Motor neuron (in vitro differentiated cells): ENCODE measurements at regions not wholly inside any gene's neighbourhood (a gene's known extent, or its start where the extent isn't known, plus 50 kb on each side); places are given as distances from the start of the nearest gene placed in this dataset.

ENCODE experiments used
- ATAC-seq, 8 experiments: fragments of 200-7000 bp; cut with Tn5 transposase; replicated peaks in 6 of 8; 2 replicates each; pipeline ENCODE4 v1.8.0; 2021; ENCODE audit warnings: mild to moderate bottlenecking in 8 of 8, moderate library complexity in 8 of 8
- H3K27ac ChIP-seq, 2 donors: fragments of 250-450 bp; sonication (Bioruptor Pico); 2 replicates each; pipeline ENCODE4 v1.9.0; 2021; ENCODE audit warnings: antibody characterized with exemption in 2 of 2, mild to moderate bottlenecking in 2 of 2, moderate library complexity in 1 of 2
- H3K4me1 ChIP-seq, 2 donors: fragments of 250-450 bp; sonication (Bioruptor Pico); replicated peaks in 1 of 2; 2 replicates each; pipeline ENCODE4 v1.6.1; 2021; ENCODE audit warnings: antibody characterized with exemption in 2 of 2, mild to moderate bottlenecking in 2 of 2, moderate library complexity in 1 of 2
- H3K4me3 ChIP-seq, 5 donors: fragments of 250-450 bp; sonication (Bioruptor Pico); 2 replicates each; pipeline ENCODE4 v1.9.0; 2021; ENCODE audit warnings: antibody characterized with exemption in 5 of 5, mild to moderate bottlenecking in 5 of 5, moderate library complexity in 4 of 5
- WGBS, 10 experiments: fragments of 450-650 bp; shearing (Covaris generic); methylation state at CpG; one replicate each; pipeline ENCODE4 v1.0.0; 2022; 5-methylcytosine and 5-hydroxymethylcytosine counted together
- in situ Hi-C, 9 experiments: fragments of 400-800 bp; cut with MboI; loops; one replicate each; pipeline ENCODE4 v1.15.0; 2021; ENCODE audit warnings: low sequenced_read_pairs in 9 of 9, low pct_unique_long_range_greater_than_20kb in 2 of 9; ENCODE audit not compliant: unreplicated experiment in 9 of 9

- Histone ChIP-seq H3K27ac (no peak overlapping the region), H3K4me3 (no peak overlapping the region), H3K4me1 (no peaks in the 10 kb centered on the region)
- in situ Hi-C loops: no loop called here
- 30 to 100% (median 92%) methylated on average over 1 to 2 of the region's 2 CpGs; no CpG with 5 or more reads in 1 of the 10 experiments for WGBS, 10 experiments
- ATAC-seq: no peak
Observed at GRCh38 chr5:9686216-9686615, 56.1 kb upstream of the TAS2R1 start.

DNA sequence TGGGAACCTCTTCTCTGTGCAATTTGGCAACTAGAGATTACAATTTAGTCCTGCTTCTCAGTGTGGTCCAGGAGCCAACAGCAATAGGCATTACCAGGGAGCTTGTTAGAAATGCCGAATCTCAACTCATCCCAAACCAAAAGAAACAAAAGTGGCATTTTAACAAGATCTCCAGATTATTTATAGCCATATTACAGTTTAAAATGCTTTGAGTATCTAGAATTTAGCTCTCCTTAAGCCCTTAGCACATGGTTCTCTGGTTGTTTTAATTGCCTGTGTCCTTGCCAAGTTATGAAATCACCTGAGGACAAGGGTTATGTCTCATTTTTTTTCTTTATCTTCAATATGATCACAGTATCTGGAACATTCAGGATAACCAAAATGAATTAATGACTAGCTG, 51.6 kb upstream of the TAS2R1 start:
- ATAC-seq: no peak
- H3K27ac ChIP-seq: no peak overlapping the region
- in situ Hi-C loops: no loop called here
- WGBS, 10 experiments: 0 to 100% (median 83%) methylated on average over 1 of the region's 1 CpG; no CpG with 5 or more reads in 2 of the 10 experiments
- no peak overlapping the region for H3K4me3 ChIP-seq
- no peaks in the 10 kb centered on the region for H3K4me1 ChIP-seq
